GM21526 (cell line): ENCODE measurements at regions not wholly inside any gene's neighbourhood (a gene's known extent, or its start where the extent isn't known, plus 50 kb on each side); places are given as distances from the start of the nearest gene placed in this dataset.
A peak's percentile ranks its signal among the peaks of the same experiment; 100 is the strongest.

Experiments used
- ATAC-seq: cut with Tn5 transposase; IDR thresholded peaks from one replicate; pipeline ENCODE4 v1.9.1; 2021; ENCODE audit warnings: moderate library complexity; ENCODE audit not compliant: unreplicated experiment, low FRiP score

DNA sequence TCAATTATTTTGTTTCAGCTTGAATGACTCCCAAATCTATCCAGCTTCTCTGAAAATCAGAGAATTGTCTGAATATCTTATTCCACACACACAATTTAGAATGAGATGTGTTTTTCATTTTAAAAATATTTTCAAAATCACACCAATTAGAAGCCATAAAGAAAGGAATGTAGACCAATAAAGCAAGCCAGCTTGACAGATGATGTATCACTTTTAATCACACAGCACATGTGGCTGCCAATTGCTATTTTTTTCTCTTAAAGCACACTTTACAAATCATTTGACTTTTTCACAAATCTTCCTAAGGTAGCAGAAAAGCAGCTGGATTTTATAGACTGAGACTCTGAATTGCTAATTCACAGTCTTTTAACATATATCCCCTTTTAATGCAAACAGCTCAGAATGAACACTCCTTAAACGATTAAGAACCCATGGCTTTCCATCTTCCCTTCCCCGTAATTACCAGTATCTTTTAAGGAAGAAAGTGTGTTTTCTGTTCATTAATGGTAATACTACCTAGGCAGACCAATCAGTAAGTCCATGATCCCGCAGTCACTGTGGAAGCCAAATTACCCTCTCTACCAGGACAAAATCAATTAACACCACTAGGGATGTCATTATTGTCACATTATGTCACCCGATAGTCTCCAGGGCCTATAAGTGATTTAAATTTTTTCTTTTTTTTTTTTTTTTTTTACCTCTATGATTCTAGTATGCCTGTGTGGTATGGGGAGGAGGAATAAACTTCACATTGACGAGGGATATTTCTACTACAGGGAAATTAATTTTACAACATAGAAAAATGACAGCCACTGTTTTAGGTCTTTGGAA lies 250.0 kb upstream of the VEPH1 start:
- ATAC-seq, result no peak

DNA sequence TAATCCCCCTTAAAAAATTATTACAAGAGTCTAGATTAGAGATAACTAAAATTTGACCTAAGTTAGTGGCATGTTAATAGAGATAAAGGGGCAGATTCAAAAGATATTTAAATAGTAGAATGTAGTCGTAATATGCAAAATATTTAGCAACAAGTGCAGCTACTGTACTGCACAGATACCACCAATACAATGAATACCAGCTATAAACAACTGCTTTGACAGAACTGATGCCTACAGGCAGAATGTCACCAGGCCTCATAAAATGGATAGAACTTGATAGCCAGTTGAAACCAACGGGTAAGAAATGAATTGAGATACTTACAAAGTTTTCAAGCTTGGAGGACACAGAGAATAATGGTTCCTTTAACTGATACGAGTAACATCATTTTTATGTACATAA lies 249.3 kb upstream of the VEPH1 start:
- ATAC-seq, result no peak

DNA sequence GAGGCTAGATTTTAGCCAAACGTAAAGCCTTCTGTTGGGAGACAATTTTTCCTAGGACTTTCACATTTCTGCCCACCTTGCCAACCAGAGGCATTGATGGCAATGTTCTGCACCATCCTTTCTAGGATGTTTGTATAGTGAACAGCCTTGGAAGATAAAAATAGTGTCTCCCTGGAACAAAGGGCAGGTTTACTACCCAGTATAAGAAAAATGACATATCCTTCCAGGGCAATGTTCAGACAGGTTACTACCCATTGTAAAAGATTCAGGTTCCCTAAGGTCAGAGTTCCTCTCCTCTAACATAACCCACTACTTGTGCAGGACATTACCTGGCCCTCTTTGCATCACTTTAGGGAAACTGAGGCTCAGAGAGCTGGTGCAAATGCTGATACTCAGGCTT lies 248.2 kb upstream of the VEPH1 start:
- no peak for ATAC-seq

GRCh38 chr3:157746391-157746790 lies 243.2 kb upstream of the VEPH1 start:
- ATAC-seq, result no peak

DNA sequence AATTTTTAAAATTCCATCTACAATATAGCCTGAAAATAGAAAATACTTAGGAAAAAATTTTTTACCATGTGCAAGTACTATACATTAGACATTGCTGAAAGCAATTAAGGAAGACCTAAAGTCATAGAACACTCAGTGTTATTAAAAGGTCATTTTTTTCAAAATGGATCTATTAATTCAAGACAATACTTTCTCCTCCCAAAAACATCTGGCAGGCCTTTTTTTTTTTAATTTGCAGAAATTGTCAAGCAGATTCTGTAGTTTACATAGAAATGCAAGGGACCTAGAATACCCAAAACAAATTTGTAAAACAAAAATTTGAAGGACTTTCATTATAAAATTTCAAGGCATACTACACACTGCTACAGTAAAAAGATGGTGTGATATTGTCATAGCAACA lies 238.4 kb upstream of the VEPH1 start:
- no peak for ATAC-seq

GRCh38 chr3:157738441-157738840 lies 235.2 kb upstream of the VEPH1 start:
- ATAC-seq, result no peak

GRCh38 chr3:157718800-157719199 lies 215.6 kb upstream of the VEPH1 start:
- ATAC-seq, result no peak

- no peak for ATAC-seq
Measured at GRCh38 chr3:157713101-157713500, 209.9 kb upstream of the VEPH1 start.

GRCh38 chr3:157705258-157705657 lies 202.0 kb upstream of the VEPH1 start:
- no peak for ATAC-seq

DNA sequence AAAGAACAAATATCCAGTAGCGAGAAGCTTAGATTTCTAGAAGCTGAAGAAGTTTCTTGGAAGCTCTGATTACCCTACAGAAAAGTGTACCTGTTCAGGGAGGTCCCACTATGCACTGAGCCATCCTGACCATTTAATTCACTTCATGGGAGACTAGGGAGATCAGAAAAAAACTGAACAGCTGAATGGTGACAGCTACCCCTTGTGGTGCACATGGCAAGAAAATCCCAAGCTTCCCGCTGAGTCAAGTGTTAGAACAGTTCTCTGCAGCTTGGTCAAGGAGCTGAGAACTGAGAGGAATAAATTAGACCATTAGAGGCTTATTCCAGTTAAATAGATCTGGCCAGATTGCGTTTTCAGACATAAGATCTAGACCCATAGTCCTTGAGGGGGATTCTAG lies 197.2 kb upstream of the VEPH1 start:
- no peak for ATAC-seq

GRCh38 chr3:157695586-157695985 lies 192.4 kb upstream of the VEPH1 start:
- no peak for ATAC-seq

DNA sequence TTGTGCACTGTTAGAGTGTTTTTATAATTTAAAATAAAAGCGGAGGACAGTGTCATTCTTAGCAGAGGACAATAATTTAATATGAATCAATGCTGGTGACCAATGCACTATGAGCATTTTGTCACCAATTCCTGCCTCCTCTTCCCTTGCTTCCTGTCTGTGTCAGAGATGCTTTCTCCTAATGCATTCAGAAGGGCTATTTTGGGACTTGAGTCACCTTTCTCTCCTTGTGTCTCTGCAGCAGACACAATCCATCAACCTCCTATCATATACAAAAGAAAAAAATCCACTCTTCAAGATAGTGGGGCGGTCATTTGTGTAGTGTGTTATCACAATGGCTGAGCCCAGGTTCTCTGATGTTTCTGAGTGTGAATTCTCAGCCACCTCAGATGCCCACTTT lies 191.9 kb upstream of the VEPH1 start:
- ATAC-seq, result no peak

GRCh38 chr3:157693762-157694161 lies 190.5 kb upstream of the VEPH1 start:
- ATAC-seq, result no peak

GRCh38 chr3:157692468-157692867 lies 189.3 kb upstream of the VEPH1 start:
- peak; percentile 65 for ATAC-seq

DNA sequence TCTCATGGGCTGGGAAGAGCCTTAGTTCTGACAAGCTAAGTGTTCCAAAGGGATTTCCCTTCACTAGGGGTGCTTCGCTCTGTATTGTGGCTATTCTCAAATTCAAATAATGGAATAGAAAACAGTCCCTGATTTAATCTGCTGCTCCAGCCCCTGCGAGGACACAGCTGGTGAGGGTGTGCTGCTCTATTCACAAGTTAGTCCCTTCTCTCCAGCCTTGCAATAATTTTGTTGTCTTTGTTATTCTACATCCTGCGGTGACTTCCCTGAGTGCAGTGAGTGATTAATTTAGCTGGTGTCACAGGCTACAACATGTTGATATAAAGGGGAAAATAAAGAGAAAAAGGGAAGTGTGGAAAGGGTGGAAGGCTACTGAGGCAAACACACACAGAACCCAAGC lies 180.5 kb upstream of the VEPH1 start:
- no peak for ATAC-seq

- ATAC-seq, result no peak
Measured at GRCh38 chr3:157672061-157672460, 168.8 kb upstream of the VEPH1 start.

DNA sequence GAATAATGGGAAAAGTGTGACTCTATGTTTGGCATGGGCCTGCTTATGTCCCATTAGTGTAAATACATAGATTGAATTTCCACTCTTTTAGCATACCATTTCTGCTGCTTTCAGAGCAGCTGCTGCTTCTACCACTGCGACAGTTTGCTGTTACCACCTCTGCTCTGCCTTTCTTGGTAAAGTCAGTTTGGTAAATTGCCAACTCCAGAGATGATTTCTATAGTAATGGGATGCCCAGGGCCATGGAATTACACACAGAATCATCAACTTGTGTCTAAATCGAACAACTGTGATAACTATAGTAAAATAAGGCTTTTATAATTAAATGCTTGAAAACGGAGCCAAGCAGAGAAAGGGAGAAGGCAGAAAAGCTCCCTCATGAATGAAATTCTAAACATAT lies 168.4 kb upstream of the VEPH1 start:
- ATAC-seq, result no peak

- no peak for ATAC-seq
Measured at GRCh38 chr3:157669416-157669815, 166.2 kb upstream of the VEPH1 start.

DNA sequence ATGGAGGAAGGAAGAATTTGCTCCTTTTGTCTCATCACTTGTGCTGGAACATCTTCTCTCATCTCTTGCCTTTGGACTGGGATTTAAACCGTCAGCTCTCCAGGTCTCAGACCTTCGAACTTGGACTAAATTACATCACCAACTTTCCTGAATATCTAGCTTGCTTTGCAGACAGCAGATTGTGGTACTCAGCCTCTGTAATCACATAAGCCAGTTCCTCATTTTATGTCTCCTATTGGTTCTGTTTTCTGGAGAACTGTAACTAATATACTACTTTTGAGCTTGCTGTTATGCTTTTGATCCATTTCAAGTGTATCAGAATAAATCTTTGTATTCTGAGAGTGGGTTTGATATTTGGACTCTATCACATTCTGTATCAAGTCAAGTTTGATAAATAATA lies 164.3 kb upstream of the VEPH1 start:
- no peak for ATAC-seq

- no peak for ATAC-seq
Measured at GRCh38 chr3:157662171-157662570, 159.0 kb upstream of the VEPH1 start.

DNA sequence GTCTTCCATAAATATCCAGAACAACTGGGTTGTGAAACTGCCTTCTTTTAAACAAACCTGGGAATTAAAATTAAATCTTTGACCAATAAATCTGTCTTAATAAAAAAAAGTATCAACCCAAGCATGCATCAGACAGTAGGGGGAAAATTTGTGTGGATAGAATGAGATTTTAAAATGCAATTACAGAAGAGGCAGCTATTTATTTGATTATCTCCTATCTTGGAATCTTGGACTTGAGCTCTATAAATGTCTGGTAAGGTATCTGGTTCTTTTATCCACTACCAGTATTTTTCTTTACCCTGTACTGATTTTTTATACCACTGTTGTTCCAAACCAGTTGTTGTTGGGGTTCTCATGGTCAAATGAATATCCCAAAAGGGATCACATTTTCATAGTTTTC lies 157.6 kb upstream of the VEPH1 start:
- ATAC-seq, result no peak

- ATAC-seq, result no peak
Measured at GRCh38 chr3:157652366-157652765, 149.2 kb upstream of the VEPH1 start.

DNA sequence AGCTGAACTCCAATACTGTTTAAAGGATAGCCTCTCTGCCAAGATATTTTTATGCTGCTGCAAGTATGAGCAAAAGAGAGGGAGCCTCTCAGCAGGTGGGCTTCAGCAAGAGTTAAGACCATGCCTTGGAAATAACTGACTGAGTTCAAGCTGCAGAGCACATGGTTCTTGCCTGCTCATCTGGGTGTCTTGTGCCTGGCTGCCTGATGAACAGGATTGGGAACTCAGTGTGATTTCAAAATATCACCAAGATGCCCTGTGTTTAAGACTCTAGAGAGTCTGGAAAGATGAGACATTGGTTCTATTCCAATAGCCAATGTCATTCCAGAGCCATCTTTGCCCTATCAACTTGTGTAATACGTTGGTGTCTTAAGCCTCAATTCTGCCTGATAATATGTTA lies 147.5 kb upstream of the VEPH1 start:
- ATAC-seq, result no peak
